ENCODE measurements at regions not wholly inside any gene's neighbourhood (a gene's known extent, or its start where the extent isn't known, plus 50 kb on each side); places are given as distances from the start of the nearest gene placed in this dataset.

- TF ChIP-seq YY1 (IDR thresholded peaks at IDR 0.05; ENCODE audit: low read depth) (no peak), FOXM1 (IDR thresholded peaks at IDR 0.05; ENCODE audit: borderline replicate concordance, low read depth) (no peak), ZBTB7A (IDR thresholded peaks at IDR 0.05; ENCODE audit: low read depth) (no peak), TAF1 (IDR thresholded peaks at IDR 0.05; ENCODE audit: low read depth) (no peak)
Observed at GRCh38 chr7:156032973-156033372, 220.7 kb upstream of the SHH start.

Measured in Ishikawa (cell line).